Transverse colon (tissue), 4 donors: ENCODE measurements at regions not wholly inside any gene's neighbourhood (a gene's known extent, or its start where the extent isn't known, plus 50 kb on each side); places are given as distances from the start of the nearest gene placed in this dataset.

Source experiments
- DNase-seq: peaks from one replicate; pipeline ENCODE4 v3.0.0-alpha.2; 2019
- H3K27ac ChIP-seq, 4 donors: fragments of 200-600 bp; sonication (generic); 2 replicates each; pipeline ENCODE4 v1.5.1; 2016 to 2018; ENCODE audit warnings: inconsistent platforms in 4 of 4
- H3K27me3 ChIP-seq: fragments of 200-600 bp; sonication (generic); 2 replicates; pipeline ENCODE4 v1.5.1; 2017; ENCODE audit warnings: inconsistent platforms
- H3K36me3 ChIP-seq, 4 donors: fragments of 200-600 bp; sonication (generic); 2 replicates each; pipeline ENCODE4 v1.5.1; 2017 to 2019; ENCODE audit warnings: inconsistent platforms in 4 of 4
- H3K4me1 ChIP-seq, 4 donors: fragments of 200-600 bp; sonication (generic); 2 replicates each; pipeline ENCODE4 v1.5.1; 2017 to 2020; ENCODE audit warnings: inconsistent platforms in 4 of 4
- H3K4me3 ChIP-seq, 4 donors: fragments of 200-600 bp; sonication (generic); 1 replicate in 1 of 4; 2 replicates in 3 of 4; pipeline versions ENCODE4 v1.5.1 to v1.6.1; 2017 to 2019; ENCODE audit warnings: inconsistent platforms in 4 of 4
- H3K9me3 ChIP-seq, 2 donors: fragments of 200-600 bp; sonication (generic); 2 replicates each; pipeline ENCODE4 v1.5.1; 2017 to 2019; ENCODE audit warnings: inconsistent platforms in 2 of 2
- CTCF ChIP-seq, 5 experiments: fragments of 200-600 bp in 3 of 5; fragments of 450-650 bp in 2 of 5; sonication (generic) in 3 of 5; IDR thresholded peaks; 1 replicate in 2 of 5; 2 replicates in 3 of 5; pipeline ENCODE4 v1.5.1; 2016 to 2017; ENCODE audit warnings: antibody characterized with exemption in 5 of 5, inconsistent platforms in 3 of 5, mild to moderate bottlenecking in 2 of 5, moderate library complexity in 1 of 5
- EP300 ChIP-seq: sonication (generic); formaldehyde crosslinking; IDR thresholded peaks from one replicate; pipeline ENCODE4 v1.6.1; 2017; ENCODE audit warnings: antibody characterized with exemption, low read depth
- POLR2A ChIP-seq: fragments of 450-650 bp; IDR thresholded peaks from one replicate; pipeline ENCODE4 v1.6.1; 2016; ENCODE audit warnings: antibody characterized with exemption, mild to moderate bottlenecking, moderate library complexity
- POLR2AphosphoS5 ChIP-seq, 3 donors: sonication (generic); formaldehyde crosslinking; IDR thresholded peaks; one replicate each; pipeline ENCODE4 v1.6.1; 2016; ENCODE audit warnings: antibody characterized with exemption in 3 of 3
- WGBS, 2 donors: methylation state at CpG; one replicate each; pipeline ENCODE4 v1.1.5; 2018; ENCODE audit warnings: low coverage in 1 of 2; 5-methylcytosine and 5-hydroxymethylcytosine counted together
- in situ Hi-C, 4 donors: fragments of 200-750 bp; cut with MboI; loops; one replicate each; pipeline versions ENCODE4 v1.15.0 to v1.15.1; 2017; ENCODE audit warnings: low sequenced_read_pairs in 3 of 4, low pct_ligation_motif_present in 1 of 4, low pct_unique_long_range_greater_than_20kb in 1 of 4
- intact Hi-C: fragments of 100-400 bp; cut with DNase I; formaldehyde crosslinking; loops from one replicate; pipeline ENCODE4 v1.15.1; 2023; ENCODE audit warnings: low total_unique reads

- Histone ChIP-seq H3K27ac (no peak overlapping the region), H3K4me3 (no peak overlapping the region), H3K4me1 (no peaks in the 10 kb centered on the region), H3K36me3 (no peaks in the 10 kb centered on the region), H3K9me3 (no peaks in the 10 kb centered on the region), H3K27me3 (no peaks in the 10 kb centered on the region)
- in situ Hi-C loops (no loop called here), intact Hi-C loops (no loop called here)
- no peak for DNase-seq
- no peak for TF ChIP-seq EP300
- no peak for TF ChIP-seq CTCF (IDR thresholded peaks at IDR 0.05)
- no peak for TF ChIP-seq POLR2A
- no peak for TF ChIP-seq POLR2AphosphoS5 (IDR thresholded peaks at IDR 0.05)
- WGBS, 2 donors, result 20 to 22% methylated on average over 1 of the region's 1 CpG
Measured at GRCh38 chr9:28409919-28410318, 836.6 kb upstream of the C9orf72 start.

GRCh38 chr9:28410411-28410810 lies 837.1 kb upstream of the C9orf72 start:
- 18 to 35% methylated on average over 3 of the region's 3 CpGs for WGBS, 2 donors

GRCh38 chr9:28413471-28413870 lies 840.2 kb upstream of the C9orf72 start:
- Histone ChIP-seq H3K4me3 (no peak overlapping the region), H3K27me3 (no peaks in the 10 kb centered on the region), H3K9me3 (no peaks in the 10 kb centered on the region), H3K4me1 (no peaks in the 10 kb centered on the region), H3K27ac (no peak overlapping the region), H3K36me3 (no peaks in the 10 kb centered on the region)
- intact Hi-C loops, result no loop called here
- in situ Hi-C loops, result no loop called here
- DNase-seq, result no peak
- TF ChIP-seq CTCF (IDR thresholded peaks at IDR 0.05) (no peak), POLR2A (no peak)
- 20 to 56% methylated on average over 1 of the region's 1 CpG for WGBS, 2 donors

More at GRCh38 chr9:28410411-28410810, 837.1 kb upstream of the C9orf72 start:
- TF ChIP-seq EP300 (no peak), POLR2AphosphoS5 (IDR thresholded peaks at IDR 0.05) (no peak), CTCF (IDR thresholded peaks at IDR 0.05) (no peak), POLR2A (no peak)
- in situ Hi-C loops (no loop called here), intact Hi-C loops (no loop called here)
- Histone ChIP-seq H3K36me3 (no peaks in the 10 kb centered on the region), H3K9me3 (no peaks in the 10 kb centered on the region), H3K27me3 (no peaks in the 10 kb centered on the region), H3K27ac (no peak overlapping the region), H3K4me1 (no peaks in the 10 kb centered on the region), H3K4me3 (no peak overlapping the region)
- no peak for DNase-seq

GRCh38 chr9:28423255-28423654 lies 850.0 kb upstream of the C9orf72 start:
- H3K4me3 ChIP-seq, result no peak overlapping the region
- TF ChIP-seq CTCF (IDR thresholded peaks at IDR 0.05), result no peak
- no peak for TF ChIP-seq EP300
- no peak for TF ChIP-seq POLR2A
- TF ChIP-seq POLR2AphosphoS5 (IDR thresholded peaks at IDR 0.05), result no peak
- H3K9me3 ChIP-seq, result no peaks in the 10 kb centered on the region
- DNase-seq, result no peak
- no peaks in the 10 kb centered on the region for H3K4me1 ChIP-seq
- WGBS, 2 donors, result 16 to 25% methylated on average over 1 of the region's 1 CpG
- H3K27ac ChIP-seq, result no peak overlapping the region
- intact Hi-C loops (no loop called here), in situ Hi-C loops (no loop called here)
- no peaks in the 10 kb centered on the region for H3K36me3 ChIP-seq
- H3K27me3 ChIP-seq, result no peaks in the 10 kb centered on the region
